ENCODE measurements at regions not wholly inside any gene's neighbourhood (a gene's known extent, or its start where the extent isn't known, plus 50 kb on each side); places are given as distances from the start of the nearest gene placed in this dataset. TPM values are rescaled to one million over a fixed set of nuclear protein-coding genes. Genes with fewer than 3 reads are reported as not detected.

- H4K8ac ChIP-seq (ENCODE audit: low read depth, low read length): no peak overlapping the region
- H2BK12ac ChIP-seq (ENCODE audit: low read length): no peak overlapping the region
- H3K4me3 ChIP-seq (ENCODE audit: low read length in 2 of 2): no peak overlapping the region
- H2BK15ac ChIP-seq (ENCODE audit: low read length): no peak overlapping the region
- H2AFZ ChIP-seq (ENCODE audit: low read length): no peak overlapping the region
- H4K91ac ChIP-seq (ENCODE audit: low read depth, low read length, poor library complexity): no peak overlapping the region
- no peaks in the 10 kb centered on the region for H3K79me1 ChIP-seq (ENCODE audit: low read depth, low read length)
- no peak overlapping the region for H2BK5ac ChIP-seq (ENCODE audit: low read length)
- no peak overlapping the region for H3K18ac ChIP-seq (ENCODE audit: low read length)
- H3K14ac ChIP-seq (ENCODE audit: low read length): no peak overlapping the region
- no peak overlapping the region for H3K4ac ChIP-seq (ENCODE audit: low read length)
- no peak for DNase-seq (ENCODE audit: low spot score)
- peaks cover 0 to 2% of the 10 kb centered on the region in 2 donors for H3K9me3 ChIP-seq (replicated peaks in 1 of 2; ENCODE audit: control insufficient read depth in 2 of 2, insufficient read depth in 1 of 2, low read depth in 1 of 2, low read length in 2 of 2)
- H3K27me3 ChIP-seq (ENCODE audit: control insufficient read depth in 3 of 3, insufficient read depth in 3 of 3, low read depth in 1 of 3, low read length in 3 of 3): peaks cover 0 to 7% (median 0%) of the 10 kb centered on the region in 3 experiments
- no peak overlapping the region for H2AK5ac ChIP-seq (ENCODE audit: low read depth, low read length)
- H3K9ac ChIP-seq (ENCODE audit: low read depth, low read length, poor library complexity): no peak overlapping the region
- no peak overlapping the region for H3K4me2 ChIP-seq (ENCODE audit: insufficient read depth, low read length, poor library complexity, severe bottlenecking)
- no CpG with 5 or more reads among the region's 15 CpGs for WGBS, 2 donors (ENCODE audit: extremely low coverage in 2 of 2, insufficient read length in 2 of 2, insufficient replicate concordance in 1 of 2)
- H3K4me1 ChIP-seq (ENCODE audit: control insufficient read depth in 2 of 2, insufficient read depth in 1 of 2, low read depth in 1 of 2, low read length in 2 of 2): peaks cover 0 to 2% of the 10 kb centered on the region in 2 donors
- no peak overlapping the region for H3K27ac ChIP-seq (replicated peaks; ENCODE audit: low read length)
- no peak overlapping the region for H3K23ac ChIP-seq (ENCODE audit: low read depth, low read length, poor library complexity)
- H2BK120ac ChIP-seq (ENCODE audit: low read depth, low read length): no peak overlapping the region
- no peaks in the 10 kb centered on the region for H3K36me3 ChIP-seq (replicated peaks in 1 of 2; ENCODE audit: control insufficient read depth in 2 of 2, insufficient read depth in 2 of 2, low read length in 2 of 2)
Measured at GRCh38 chr18:78929516-78929915, 50.1 kb upstream of the SALL3 start.

Small RNAs in the stretch of these regions (small RNA-seq; reads per million reads assigned to genes)
- not detected for gene RF00019 (ENCODE audit: insufficient read depth)
- gene RF00402 (ENCODE audit: insufficient read depth): not detected
- not detected for gene RNA5SP461 (ENCODE audit: insufficient read depth)
- not detected for gene RNU6-655P (ENCODE audit: insufficient read depth)

Data from neuronal stem cell (in vitro differentiated cells).